SK-N-SH (cell line): ENCODE measurements at regions not wholly inside any gene's neighbourhood (a gene's known extent, or its start where the extent isn't known, plus 50 kb on each side); places are given as distances from the start of the nearest gene placed in this dataset.

ENCODE experiments used
- CTCF ChIA-PET: fragments of 300-600, 350-600 bp; formaldehyde crosslinking; extraction: SDS; loops from one replicate; lab custom pipeline; 2021; lab: Yijun Ruan, JAX
- POLR2A ChIA-PET: fragments of 350-600 bp; sonication (Branson Sonifier 250); formaldehyde crosslinking; extraction: SDS; loops from one replicate; lab custom pipeline; 2020; ENCODE audit warnings: antibody characterized with exemption, inconsistent platforms; lab: Yijun Ruan, JAX
- DNase-seq: peaks from one replicate; pipeline ENCODE4 v3.0.0; 2012
- H2AFZ ChIP-seq: fragments of 200-600 bp; sonication (generic); 2 replicates; pipeline ENCODE4 v1.8.1; 2016; ENCODE audit warnings: antibody characterized with exemption, mild to moderate bottlenecking, low read depth
- H3F3A ChIP-seq: fragments of 200-600 bp; sonication (generic); replicated peaks from 2 replicates; pipeline ENCODE3; 2016; ENCODE audit warnings: antibody characterized with exemption, mild to moderate bottlenecking; ENCODE audit not compliant: insufficient read depth
- H3K27ac ChIP-seq, 2 experiments: fragments of 200-500 bp in 1 of 2; fragments of 200-600 bp in 1 of 2; sonication (Bioruptor generic) in 1 of 2; sonication (generic), shearing (Covaris generic) in 1 of 2; 2 replicates each; pipeline versions ENCODE4 v1.5.1 to v1.6.1; 2014 to 2016; ENCODE audit warnings: low read depth in 2 of 2, inconsistent platforms in 1 of 2, low read length in 1 of 2, mild to moderate bottlenecking in 1 of 2, mixed read lengths in 1 of 2
- H3K27me3 ChIP-seq: fragments of 200-600 bp; sonication (generic), shearing (Covaris generic); 2 replicates; pipeline ENCODE4 v1.6.1; 2016; ENCODE audit warnings: mixed run types; ENCODE audit not compliant: insufficient read depth
- H3K36me3 ChIP-seq, 2 experiments: fragments of 200-500 bp in 1 of 2; fragments of 200-600 bp in 1 of 2; sonication (Bioruptor generic) in 1 of 2; sonication (generic) in 1 of 2; replicated peaks in 1 of 2; 2 replicates each; pipeline versions ENCODE3 to v1.5.1; 2014 to 2016; ENCODE audit warnings: low read length in 1 of 2, mild to moderate bottlenecking in 1 of 2; ENCODE audit not compliant: insufficient read depth in 2 of 2, control insufficient read depth in 1 of 2
- H3K4me1 ChIP-seq, 2 experiments: fragments of 200-500 bp in 1 of 2; fragments of 200-600 bp in 1 of 2; sonication (Bioruptor generic) in 1 of 2; sonication (generic), shearing (Covaris generic) in 1 of 2; 2 replicates each; pipeline versions ENCODE4 v1.5.1 to v1.6.1; 2014 to 2016; ENCODE audit warnings: low read depth in 1 of 2, low read length in 1 of 2, mixed run types in 1 of 2; ENCODE audit not compliant: insufficient read depth in 2 of 2, control insufficient read depth in 1 of 2
- H3K4me2 ChIP-seq: fragments of 200-600 bp; sonication (generic), shearing (Covaris generic); 2 replicates; pipeline ENCODE4 v1.6.1; 2017; ENCODE audit warnings: mixed run types
- H3K4me3 ChIP-seq, 2 experiments: fragments of 200-500 bp in 1 of 2; fragments of 200-600 bp in 1 of 2; sonication (Bioruptor generic) in 1 of 2; sonication (generic), shearing (Covaris generic) in 1 of 2; 2 replicates each; pipeline versions ENCODE4 v1.5.1 to v1.8.1; 2014 to 2016; ENCODE audit warnings: low read depth in 2 of 2, inconsistent platforms in 1 of 2, low read length in 1 of 2, mild to moderate bottlenecking in 1 of 2, mixed read lengths in 1 of 2, moderate library complexity in 1 of 2
- H3K79me2 ChIP-seq: fragments of 200-600 bp; sonication (generic); 2 replicates; pipeline ENCODE4 v1.8.1; 2017; ENCODE audit warnings: mild to moderate bottlenecking; ENCODE audit not compliant: insufficient read depth
- H3K9ac ChIP-seq: fragments of 200-600 bp; sonication (generic); 2 replicates; pipeline ENCODE4 v1.6.1; 2017; ENCODE audit warnings: mixed run types
- H3K9me2 ChIP-seq: fragments of 200-600 bp; sonication (generic); 2 replicates; pipeline ENCODE4 v1.6.1; 2017; ENCODE audit warnings: mixed run types
- H3K9me3 ChIP-seq: fragments of 200-600 bp; sonication (generic); 2 replicates; pipeline ENCODE4 v1.6.1; 2017; ENCODE audit warnings: mixed run types, mild to moderate bottlenecking, moderate library complexity
- H4K20me1 ChIP-seq: fragments of 200-600 bp; sonication (generic); 2 replicates; pipeline ENCODE4 v1.6.1; 2017; ENCODE audit warnings: mild to moderate bottlenecking, mixed run types; ENCODE audit not compliant: insufficient read depth
- CTCF ChIP-seq: fragments of 200-600 bp; sonication (generic); IDR thresholded peaks from 2 replicates; pipeline ENCODE4 v1.6.1; 2017; ENCODE audit warnings: antibody characterized with exemption, mild to moderate bottlenecking, moderate library complexity
- EP300 ChIP-seq, 2 experiments: IDR thresholded peaks; 2 replicates each; pipeline versions ENCODE4 v1.4.0 to v1.6.1; 2012; ENCODE audit warnings: borderline replicate concordance in 1 of 2, low read depth in 1 of 2, low read length in 1 of 2
- FOXM1 ChIP-seq: IDR thresholded peaks from 2 replicates; pipeline ENCODE4 v1.4.0; 2012; ENCODE audit warnings: low read depth, mild to moderate bottlenecking
- GABPA ChIP-seq: IDR thresholded peaks from 2 replicates; pipeline ENCODE4 v1.4.0; 2012; ENCODE audit warnings: low read depth, mild to moderate bottlenecking
- GATA2 ChIP-seq: sonication (generic); formaldehyde crosslinking; IDR thresholded peaks from 2 replicates; pipeline ENCODE4 v1.5.0; 2020; ENCODE audit warnings: mild to moderate bottlenecking, missing genetic modification reagents
- POLR2AphosphoS5 ChIP-seq: IDR thresholded peaks from 2 replicates; pipeline ENCODE4 v1.6.1; 2012; ENCODE audit warnings: low read depth, low read length
- REST ChIP-seq: IDR thresholded peaks from 2 replicates; pipeline ENCODE4 v1.6.1; 2012; ENCODE audit warnings: mild to moderate bottlenecking, low read depth, low read length, moderate library complexity
- RFX5 ChIP-seq: IDR thresholded peaks from 2 replicates; pipeline ENCODE4 v1.6.1; 2012; ENCODE audit warnings: mild to moderate bottlenecking, improper control_type of control experiment, low read length
- SIN3A ChIP-seq: IDR thresholded peaks from 2 replicates; pipeline ENCODE4 v1.6.1; 2012; ENCODE audit warnings: low read depth, mild to moderate bottlenecking, low read length, moderate library complexity, borderline replicate concordance
- USF1 ChIP-seq: IDR thresholded peaks from 2 replicates; pipeline ENCODE4 v1.4.0; 2012; ENCODE audit warnings: low read depth, borderline replicate concordance
- ZBTB33 ChIP-seq: IDR thresholded peaks from 2 replicates; pipeline ENCODE4 v1.4.0; 2012; ENCODE audit warnings: low read depth, borderline replicate concordance
- WGBS: methylation state at CpG from one replicate; pipeline ENCODE4 v1.1.6; 2017; ENCODE audit warnings: low lambda C conversion rate; 5-methylcytosine and 5-hydroxymethylcytosine counted together

- H3K4me1 ChIP-seq: no peaks in the 10 kb centered on the region
- no peak for TF ChIP-seq EP300 (IDR thresholded peaks at IDR 0.05; ENCODE audit: borderline replicate concordance in 1 of 2, low read depth in 1 of 2, low read length in 1 of 2)
- TF ChIP-seq SIN3A: no peak
- TF ChIP-seq USF1: no peak
- no peak for TF ChIP-seq CTCF
- TF ChIP-seq POLR2AphosphoS5: no peak
- no peak for TF ChIP-seq FOXM1
- no peak for TF ChIP-seq GATA2
- TF ChIP-seq GABPA: no peak
- TF ChIP-seq ZBTB33: no peak
- no peak for TF ChIP-seq RFX5
- no peak for TF ChIP-seq REST
- ChIA-PET POLR2A (no interaction called here), CTCF (no interaction called here)
- no peaks in the 10 kb centered on the region for H3K9me2 ChIP-seq
- no peaks in the 10 kb centered on the region for H3K36me3 ChIP-seq
- H3F3A ChIP-seq: no peaks in the 10 kb centered on the region
- no peaks in the 10 kb centered on the region for H3K79me2 ChIP-seq
- H4K20me1 ChIP-seq: no peaks in the 10 kb centered on the region
- no peak overlapping the region for H3K27ac ChIP-seq
- no peak overlapping the region for H3K9ac ChIP-seq
- peaks cover 10% of the 10 kb centered on the region; the same call in 1 of the 2 replicates for H3K27me3 ChIP-seq
- no peaks in the 10 kb centered on the region for H3K9me3 ChIP-seq
- 29% methylated on average over 4 of the region's 4 CpGs for WGBS
- H3K4me3 ChIP-seq: no peak overlapping the region
- no peak overlapping the region for H2AFZ ChIP-seq
- DNase-seq: no peak
- no peak overlapping the region for H3K4me2 ChIP-seq
Observed at GRCh38 chr11:19405966-19406365, 165.2 kb upstream of the E2F8 start.
